GM23338 (cell line): ENCODE measurements at regions not wholly inside any gene's neighbourhood (a gene's known extent, or its start where the extent isn't known, plus 50 kb on each side); places are given as distances from the start of the nearest gene placed in this dataset.

ENCODE experiments used
- ATAC-seq: fragments of 200-7000 bp; cut with Tn5 transposase; 3 replicates; pipeline ENCODE4 v1.9.1; 2020
- DNase-seq: peaks from one replicate; pipeline ENCODE4 v3.0.0-alpha.2; 2015; ENCODE audit warnings: low spot score
- H2AFZ ChIP-seq: fragments of 200-600 bp; sonication (generic); 2 replicates; pipeline ENCODE4 v1.8.0; 2016; ENCODE audit warnings: antibody characterized with exemption, mild to moderate bottlenecking, moderate library complexity
- H3F3A ChIP-seq: fragments of 200-600 bp; sonication (generic); replicated peaks from 2 replicates; pipeline ENCODE4 v1.8.0; 2017; ENCODE audit warnings: antibody characterized with exemption, mixed run types, low read depth
- H3K27ac ChIP-seq: fragments of 200-600 bp; sonication (generic); 2 replicates; pipeline ENCODE4 v1.6.1; 2016; ENCODE audit warnings: low read depth
- H3K27me3 ChIP-seq: fragments of 200-600 bp; sonication (generic); 2 replicates; pipeline ENCODE4 v1.8.0; 2016; ENCODE audit warnings: mild to moderate bottlenecking, mixed run types, moderate library complexity; ENCODE audit not compliant: insufficient read depth
- H3K36me3 ChIP-seq: fragments of 200-600 bp; sonication (generic); 2 replicates; pipeline ENCODE4 v1.8.0; 2016; ENCODE audit warnings: mild to moderate bottlenecking; ENCODE audit not compliant: insufficient read depth
- H3K4me1 ChIP-seq: fragments of 200-600 bp; sonication (generic); 2 replicates; pipeline ENCODE4 v1.8.0; 2016; ENCODE audit warnings: mild to moderate bottlenecking, moderate library complexity; ENCODE audit not compliant: insufficient read depth
- H3K4me2 ChIP-seq: fragments of 200-600 bp; sonication (generic); 2 replicates; pipeline ENCODE4 v1.7.1; 2017; ENCODE audit warnings: mixed run types
- H3K4me3 ChIP-seq: fragments of 200-600 bp; sonication (generic); 2 replicates; pipeline ENCODE4 v1.6.1; 2016; ENCODE audit warnings: mixed run types
- H3K79me2 ChIP-seq: fragments of 200-600 bp; sonication (generic); replicated peaks from 2 replicates; pipeline ENCODE4 v1.8.0; 2017; ENCODE audit warnings: mild to moderate bottlenecking; ENCODE audit not compliant: insufficient read depth
- H3K9me2 ChIP-seq: fragments of 200-600 bp; sonication (generic); 2 replicates; pipeline ENCODE4 v1.8.0; 2017; ENCODE audit not compliant: insufficient read depth
- H4K20me1 ChIP-seq: fragments of 200-600 bp; sonication (generic); replicated peaks from 2 replicates; pipeline ENCODE4 v1.8.0; 2017; ENCODE audit warnings: mild to moderate bottlenecking; ENCODE audit not compliant: insufficient read depth
- H3K27ac Mint-ChIP-seq: 2 replicates; pipeline ENCODE4 v1.8.0; 2020; ENCODE audit warnings: inconsistent platforms, mild to moderate bottlenecking, moderate library complexity, mixed read lengths
- H3K27me3 Mint-ChIP-seq: 3 replicates; pipeline ENCODE4 v1.8.0; 2022; ENCODE audit warnings: low read depth, mild to moderate bottlenecking, moderate library complexity, mixed read lengths, inconsistent platforms; ENCODE audit not compliant: insufficient read depth, poor library complexity
- H3K36me3 Mint-ChIP-seq: 3 replicates; pipeline ENCODE4 v1.8.0; 2021; ENCODE audit warnings: low read depth, mild to moderate bottlenecking, inconsistent platforms, moderate library complexity, mixed read lengths
- H3K4me1 Mint-ChIP-seq: 3 replicates; pipeline ENCODE4 v1.8.0; 2020; ENCODE audit warnings: mild to moderate bottlenecking, inconsistent platforms, mixed read lengths
- H3K4me3 Mint-ChIP-seq: 3 replicates; pipeline ENCODE4 v1.8.0; 2021; ENCODE audit warnings: moderate library complexity, mild to moderate bottlenecking, inconsistent platforms, mixed read lengths
- H3K9me3 Mint-ChIP-seq: 3 replicates; pipeline ENCODE4 v1.8.0; 2020; ENCODE audit warnings: moderate library complexity, mild to moderate bottlenecking, inconsistent platforms, mixed read lengths
- CREB1 ChIP-seq: fragments of 250-450 bp; sonication (Bioruptor Pico); IDR thresholded peaks from 2 replicates; pipeline ENCODE4 v1.5.0; 2020; ENCODE audit warnings: low read depth, mild to moderate bottlenecking, moderate library complexity
- CTCF ChIP-seq, 2 experiments: fragments of 200-600 bp in 1 of 2; sonication (generic) in 1 of 2; conservative IDR thresholded peaks; 2 replicates each; pipeline versions ENCODE4 v1.5.1 to v1.6.1; 2016 to 2017; ENCODE audit warnings: antibody characterized with exemption in 2 of 2, low read depth in 2 of 2, mild to moderate bottlenecking in 2 of 2, moderate library complexity in 1 of 2
- ETS1 ChIP-seq: IDR thresholded peaks from 2 replicates; pipeline ENCODE4 v1.6.1; 2016; ENCODE audit warnings: antibody characterized with exemption
- EZH2phosphoT487 ChIP-seq: fragments of 200-600 bp; sonication (generic); IDR thresholded peaks from one replicate; pipeline ENCODE4 v1.8.1; 2018; ENCODE audit warnings: antibody characterized with exemption; ENCODE audit not compliant: unreplicated experiment
- JUNB ChIP-seq: IDR thresholded peaks from one replicate; pipeline ENCODE4 v1.6.1; 2016; ENCODE audit warnings: antibody characterized with exemption; ENCODE audit not compliant: unreplicated experiment
- POLR2AphosphoS5 ChIP-seq: IDR thresholded peaks from 2 replicates; pipeline ENCODE4 v1.6.1; 2016; ENCODE audit warnings: antibody characterized with exemption, low read depth
- REST ChIP-seq: IDR thresholded peaks from one replicate; pipeline ENCODE4 v1.6.1; 2018; ENCODE audit warnings: antibody characterized with exemption; ENCODE audit not compliant: unreplicated experiment
- ZNF114 ChIP-seq: fragments of 250-450 bp; sonication (Bioruptor Pico); IDR thresholded peaks from 2 replicates; pipeline ENCODE4 v1.5.0; 2020; ENCODE audit warnings: mild to moderate bottlenecking, moderate library complexity
- ZNF331 ChIP-seq: fragments of 250-450 bp; sonication (Bioruptor Pico); IDR thresholded peaks from 2 replicates; pipeline ENCODE4 v1.5.0; 2020; ENCODE audit warnings: low read depth, mild to moderate bottlenecking, moderate library complexity
- ZNF462 ChIP-seq: fragments of 250-450 bp; sonication (Bioruptor Pico); IDR thresholded peaks from 2 replicates; pipeline ENCODE4 v1.5.0; 2020; ENCODE audit warnings: mild to moderate bottlenecking, moderate library complexity

- Histone ChIP-seq H3K4me1 (peaks cover 12% of the 10 kb centered on the region), H2AFZ (no peak overlapping the region), H3K79me2 (no peaks in the 10 kb centered on the region), H3F3A (no peaks in the 10 kb centered on the region), H3K27me3 (no peaks in the 10 kb centered on the region), H3K9me2 (no peaks in the 10 kb centered on the region), H3K4me3 (no peak overlapping the region), H3K36me3 (no peaks in the 10 kb centered on the region), H3K4me2 (no peak overlapping the region), H4K20me1 (no peaks in the 10 kb centered on the region), H3K27ac (no peak overlapping the region)
- H3K4me1 Mint-ChIP-seq = peaks cover 40% of the 10 kb centered on the region
- no peaks in the 10 kb centered on the region for H3K36me3 Mint-ChIP-seq
- no peaks in the 10 kb centered on the region; the same call in 2 of the 3 replicates for H3K9me3 Mint-ChIP-seq
- peaks cover 4% of the 10 kb centered on the region for H3K27me3 Mint-ChIP-seq
- H3K4me3 Mint-ChIP-seq = no peak overlapping the region
- no peak for ATAC-seq
- H3K27ac Mint-ChIP-seq = no peak overlapping the region
- TF ChIP-seq POLR2AphosphoS5 (no peak), JUNB (no peak), CTCF (conservative IDR thresholded peaks at IDR 0.05; ENCODE audit: low read depth in 2 of 2) (no peak), ZNF114 (no peak), CREB1 (no peak), REST (no peak), ETS1 (no peak), ZNF331 (CRISPR knock-in tag) (no peak), ZNF462 (CRISPR knock-in tag) (no peak), EZH2phosphoT487 (no peak)
- no peak for DNase-seq
Measured at GRCh38 chr2:236399409-236399808, 135.2 kb upstream of the ASB18 start.
